ENCODE measurements at regions not wholly inside any gene's neighbourhood (a gene's known extent, or its start where the extent isn't known, plus 50 kb on each side); places are given as distances from the start of the nearest gene placed in this dataset.

DNA sequence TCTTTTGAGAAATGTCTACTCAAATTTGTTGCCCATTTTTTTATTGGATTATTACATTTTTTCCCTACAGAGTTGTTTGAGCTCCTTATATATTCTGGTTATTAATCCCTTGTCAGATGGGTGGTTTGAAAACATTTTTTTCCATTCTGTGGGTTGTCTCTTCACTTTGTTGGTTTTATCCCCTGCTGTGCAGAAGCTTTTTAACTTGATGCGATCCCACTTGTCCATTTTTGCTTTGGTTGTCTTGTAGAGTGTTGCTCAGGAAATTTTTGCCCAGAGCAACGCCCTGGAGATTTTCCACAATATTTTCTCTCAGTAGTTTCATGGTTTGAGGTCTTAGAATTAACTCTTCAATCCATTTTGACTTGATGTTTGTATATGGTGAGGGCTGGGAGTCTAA is 592.8 kb upstream of the GOT2 start:
- TF ChIP-seq, protein P1, sequence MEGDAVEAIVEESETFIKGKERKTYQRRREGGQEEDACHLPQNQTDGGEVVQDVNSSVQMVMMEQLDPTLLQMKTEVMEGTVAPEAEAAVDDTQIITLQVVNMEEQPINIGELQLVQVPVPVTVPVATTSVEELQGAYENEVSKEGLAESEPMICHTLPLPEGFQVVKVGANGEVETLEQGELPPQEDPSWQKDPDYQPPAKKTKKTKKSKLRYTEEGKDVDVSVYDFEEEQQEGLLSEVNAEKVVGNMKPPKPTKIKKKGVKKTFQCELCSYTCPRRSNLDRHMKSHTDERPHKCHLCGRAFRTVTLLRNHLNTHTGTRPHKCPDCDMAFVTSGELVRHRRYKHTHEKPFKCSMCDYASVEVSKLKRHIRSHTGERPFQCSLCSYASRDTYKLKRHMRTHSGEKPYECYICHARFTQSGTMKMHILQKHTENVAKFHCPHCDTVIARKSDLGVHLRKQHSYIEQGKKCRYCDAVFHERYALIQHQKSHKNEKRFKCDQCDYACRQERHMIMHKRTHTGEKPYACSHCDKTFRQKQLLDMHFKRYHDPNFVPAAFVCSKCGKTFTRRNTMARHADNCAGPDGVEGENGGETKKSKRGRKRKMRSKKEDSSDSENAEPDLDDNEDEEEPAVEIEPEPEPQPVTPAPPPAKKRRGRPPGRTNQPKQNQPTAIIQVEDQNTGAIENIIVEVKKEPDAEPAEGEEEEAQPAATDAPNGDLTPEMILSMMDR (IDR thresholded peaks at IDR 0.05): no peak
- no peak for TF ChIP-seq POLR2A (IDR thresholded peaks at IDR 0.05)

Data from stomach (tissue), 4 donors.